GM19397 (cell line): ENCODE measurements at regions not wholly inside any gene's neighbourhood (a gene's known extent, or its start where the extent isn't known, plus 50 kb on each side); places are given as distances from the start of the nearest gene placed in this dataset.
"Not testable (repeated sequence)": the region's sequence is repeated elsewhere in the genome, so short reads cannot be mapped to it uniquely, and the experiment has no call there.

Experiments
- ATAC-seq: cut with Tn5 transposase; IDR thresholded peaks from one replicate; pipeline ENCODE4 v1.9.1; 2021; ENCODE audit warnings: mild to moderate bottlenecking, moderate library complexity; ENCODE audit not compliant: unreplicated experiment

DNA sequence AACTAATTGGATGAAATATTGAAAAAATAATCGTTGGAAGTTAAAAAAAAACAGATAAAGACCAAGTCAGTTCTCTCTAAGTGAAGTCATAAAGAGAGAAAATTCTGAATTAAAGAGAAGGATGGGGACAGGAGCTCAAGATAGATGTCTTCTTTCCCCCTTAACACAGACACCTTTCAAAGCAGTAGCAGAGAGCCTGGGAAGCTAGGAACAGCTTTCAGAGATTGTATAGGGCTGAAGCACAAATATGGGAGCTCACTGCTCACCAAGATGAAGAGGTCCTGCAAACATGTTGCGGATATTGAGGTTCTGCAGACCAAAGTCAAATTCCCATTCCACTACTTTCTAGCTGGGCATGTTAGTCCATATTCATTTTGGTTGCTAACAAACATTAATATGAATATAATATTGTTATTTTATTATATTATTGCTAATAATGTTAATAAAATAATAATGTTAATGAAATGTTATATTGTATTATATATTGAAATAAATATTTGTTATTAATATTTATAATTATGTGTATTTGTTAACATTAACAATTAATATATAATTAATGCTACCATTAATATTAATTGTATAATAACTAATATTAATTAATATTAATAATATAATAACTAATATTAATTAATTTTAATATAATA lies 319.1 kb downstream of the OXSM start:
- no peak for ATAC-seq

DNA sequence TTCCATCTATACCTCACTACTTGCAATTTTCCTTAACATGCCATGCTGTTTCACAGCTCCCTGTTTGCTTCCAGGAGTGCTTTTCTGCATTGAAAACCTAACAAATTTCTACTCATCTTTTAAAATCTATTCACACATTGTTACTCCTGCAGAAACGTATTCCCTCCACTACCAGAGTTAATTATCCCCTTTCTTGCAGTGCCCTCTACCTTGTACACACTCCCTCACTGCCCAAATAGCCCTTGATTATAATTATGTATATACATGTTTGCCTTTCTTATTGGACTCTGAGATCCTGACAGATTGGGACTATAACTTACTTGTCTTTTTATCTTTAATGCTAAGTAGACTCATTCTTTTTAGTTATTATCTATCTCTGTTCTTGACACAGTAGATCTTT lies 325.0 kb downstream of the OXSM start:
- ATAC-seq, result no peak

DNA sequence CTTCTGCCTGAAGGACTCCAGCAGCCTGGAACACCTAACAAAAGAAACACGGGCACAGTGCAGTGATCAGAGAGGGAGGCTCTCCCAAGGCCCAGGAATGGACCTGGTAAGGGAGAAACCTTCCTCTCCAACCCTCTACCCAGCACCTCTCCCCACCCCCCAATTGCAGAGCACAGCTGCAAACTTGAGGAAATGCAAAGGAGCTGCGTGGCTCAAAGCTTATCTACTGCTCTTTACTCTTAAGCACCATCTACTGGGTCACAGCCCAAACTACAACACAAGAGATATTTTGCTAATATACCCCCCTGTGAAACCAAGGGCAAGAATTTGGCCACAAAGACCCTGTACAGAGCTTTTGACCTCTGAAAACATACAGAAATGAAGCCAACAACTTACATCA lies 328.3 kb downstream of the OXSM start:
- ATAC-seq, result no peak

DNA sequence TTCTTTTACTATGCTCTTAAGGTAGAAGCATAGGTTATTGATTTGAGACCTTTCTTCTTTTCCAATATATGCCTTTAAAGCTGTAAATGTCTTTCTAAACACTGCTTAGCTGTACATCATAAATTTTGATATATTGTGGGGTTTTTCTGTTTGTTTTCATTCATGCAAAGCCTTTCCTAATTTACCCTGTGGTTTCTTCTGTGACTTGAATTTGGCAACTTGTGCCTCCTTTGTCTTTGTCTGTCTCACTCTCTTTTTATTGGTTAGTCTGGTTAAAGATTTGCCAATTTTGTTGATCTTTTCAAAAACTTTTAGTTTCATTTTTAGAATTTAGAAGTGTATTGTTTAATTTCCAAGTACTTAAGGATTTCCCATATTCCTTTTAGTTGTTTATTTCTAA lies 343.1 kb downstream of the OXSM start:
- ATAC-seq, result no peak

GRCh38 chr3:26141296-26141695 lies 351.4 kb downstream of the OXSM start:
- ATAC-seq, result no peak

DNA sequence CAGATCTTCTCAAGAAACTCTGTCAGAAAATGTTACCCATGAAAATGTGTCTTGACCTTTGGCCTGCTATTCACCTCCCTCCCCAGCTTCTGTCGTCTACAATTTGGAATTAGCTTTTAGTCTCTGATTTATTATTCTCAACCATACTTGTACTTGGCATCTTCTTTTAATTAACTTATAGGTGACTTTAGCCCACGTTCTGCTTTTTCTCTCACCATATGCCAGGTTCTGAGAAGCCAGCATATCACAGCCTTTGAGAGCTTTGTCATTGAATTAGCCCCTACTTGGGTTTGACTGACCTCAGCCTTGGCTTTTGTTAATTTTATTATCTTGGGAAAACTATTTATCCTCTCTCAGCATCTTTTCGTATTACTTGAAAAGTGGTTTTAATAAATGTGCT lies 355.9 kb downstream of the OXSM start:
- ATAC-seq, result no peak

- not testable (repeated sequence) for ATAC-seq
Measured at GRCh38 chr3:26157428-26157827, 367.5 kb downstream of the OXSM start.

- ATAC-seq, result no peak
Measured at GRCh38 chr3:26171006-26171405, 381.1 kb downstream of the OXSM start.

DNA sequence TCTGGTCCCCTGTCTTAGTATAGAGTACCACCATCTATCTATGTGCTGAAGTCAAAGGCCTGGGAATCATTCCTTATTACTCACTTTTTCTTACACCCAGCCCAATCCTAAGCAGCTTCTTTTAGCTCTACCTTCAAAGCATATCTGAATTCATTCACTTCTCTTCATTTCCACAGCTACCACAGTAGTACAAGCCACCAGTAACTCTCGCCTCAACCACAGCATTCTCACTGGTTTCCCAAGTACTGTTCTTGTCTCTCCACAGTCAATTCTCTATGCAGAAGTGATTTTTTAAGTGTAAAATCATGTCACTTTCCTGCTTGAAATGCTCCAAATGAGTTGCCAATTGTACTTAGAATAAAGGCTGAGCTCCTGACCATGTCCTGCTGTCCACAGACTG lies 401.7 kb downstream of the OXSM start:
- no peak for ATAC-seq

DNA sequence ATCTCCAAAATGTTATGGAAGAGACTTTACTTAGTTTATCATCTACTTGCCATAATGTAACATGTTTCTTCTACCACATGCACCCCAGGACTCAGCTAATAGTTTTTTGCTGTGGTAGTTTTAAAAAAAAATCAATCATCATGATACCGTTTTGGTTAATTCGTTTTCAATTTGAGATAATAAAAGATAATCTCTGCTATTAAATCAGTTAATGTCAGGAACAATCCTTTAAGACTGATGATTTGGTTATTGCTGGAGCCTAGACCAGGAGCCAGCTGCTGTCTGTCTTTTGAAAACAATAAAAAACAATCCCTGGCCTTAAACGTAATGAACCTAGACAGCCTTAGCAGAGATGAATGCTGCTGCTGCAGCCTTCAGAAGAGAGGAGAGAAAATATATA lies 403.7 kb downstream of the OXSM start:
- ATAC-seq, result no peak

DNA sequence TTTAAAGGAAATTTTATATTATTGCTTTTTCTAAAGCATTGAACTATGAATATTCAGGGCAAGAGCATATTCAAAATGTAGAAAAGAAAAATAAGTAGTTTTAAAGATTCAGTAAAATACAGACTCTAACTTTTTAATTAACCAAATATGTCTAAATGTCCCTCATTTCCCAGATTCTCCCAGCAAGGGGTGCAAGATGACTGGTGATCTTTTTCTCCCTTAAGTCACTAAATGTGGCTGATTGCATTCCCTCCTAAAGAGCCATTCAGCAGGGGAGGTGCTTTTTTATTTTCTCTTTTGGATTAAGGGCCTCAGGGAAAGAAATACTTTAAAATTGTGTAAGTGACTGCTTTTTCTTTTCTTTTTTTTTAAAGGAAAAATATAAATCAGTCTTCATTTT lies 406.9 kb downstream of the OXSM start:
- no peak for ATAC-seq

- ATAC-seq, result no peak
Measured at GRCh38 chr3:26198609-26199008, 408.7 kb downstream of the OXSM start.

DNA sequence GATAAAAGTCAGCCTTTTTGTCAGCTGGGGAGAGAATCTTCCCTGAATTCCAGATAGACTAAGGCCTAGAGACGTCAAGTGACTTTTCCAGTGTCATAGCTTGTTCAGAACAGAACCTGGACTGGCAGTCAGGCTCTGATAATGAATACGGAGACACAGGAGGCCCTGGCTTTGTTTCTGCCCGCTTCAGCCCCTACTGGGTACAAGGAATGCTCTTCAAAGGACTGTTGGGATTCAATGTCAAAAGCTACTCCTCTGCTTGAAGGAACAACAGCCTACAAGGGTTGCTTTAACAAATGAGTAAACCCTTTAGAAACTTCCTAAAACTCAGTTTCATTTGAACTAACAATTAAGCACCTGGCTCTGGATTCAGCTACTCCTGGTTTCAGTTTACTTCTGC lies 412.3 kb downstream of the OXSM start:
- ATAC-seq, result no peak

- ATAC-seq, result no peak
Measured at GRCh38 chr3:26205475-26205874, 415.6 kb downstream of the OXSM start.

DNA sequence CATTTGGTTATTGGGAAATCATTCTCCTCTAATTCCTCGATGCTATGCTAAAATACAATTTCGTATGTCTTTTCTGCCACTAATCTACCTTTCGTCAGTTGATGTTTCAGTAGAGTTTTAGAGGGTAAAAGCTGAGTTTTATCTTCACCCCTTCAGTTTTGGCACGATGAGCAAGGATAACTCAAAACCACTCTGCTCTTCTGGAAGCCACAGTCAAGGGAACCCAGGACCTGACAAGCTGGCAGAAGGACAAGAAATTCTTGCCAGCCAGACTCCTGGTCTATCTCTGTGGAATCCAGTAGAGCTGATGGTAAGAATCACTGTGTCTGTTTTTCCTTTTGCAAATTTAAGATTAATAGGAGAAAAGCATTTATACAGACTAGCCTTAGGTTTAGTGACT lies 414.4 kb upstream of the LRRC3B start:
- ATAC-seq, result no peak

GRCh38 chr3:26229801-26230200 lies 392.8 kb upstream of the LRRC3B start:
- no peak for ATAC-seq

DNA sequence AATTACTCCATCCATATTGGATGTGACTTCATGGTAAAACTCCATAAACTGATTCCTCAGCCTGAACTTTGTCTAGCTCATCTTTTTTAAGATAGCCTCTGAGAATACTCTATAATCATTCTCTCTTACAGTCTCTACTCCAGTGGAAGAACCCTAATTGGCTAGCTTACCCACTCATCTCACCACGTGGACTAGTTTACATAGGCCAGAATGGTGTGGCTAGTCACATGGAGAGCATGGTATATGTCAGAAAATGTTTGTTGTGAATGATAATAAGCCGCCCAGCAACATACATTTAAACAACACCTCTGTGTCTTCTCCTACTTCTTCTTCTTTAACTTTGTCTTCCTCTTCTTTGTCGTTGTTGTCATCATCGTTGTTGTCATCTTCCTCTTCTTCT lies 389.2 kb upstream of the LRRC3B start:
- ATAC-seq, result no peak

GRCh38 chr3:26236531-26236930 lies 386.0 kb upstream of the LRRC3B start:
- ATAC-seq, result no peak

DNA sequence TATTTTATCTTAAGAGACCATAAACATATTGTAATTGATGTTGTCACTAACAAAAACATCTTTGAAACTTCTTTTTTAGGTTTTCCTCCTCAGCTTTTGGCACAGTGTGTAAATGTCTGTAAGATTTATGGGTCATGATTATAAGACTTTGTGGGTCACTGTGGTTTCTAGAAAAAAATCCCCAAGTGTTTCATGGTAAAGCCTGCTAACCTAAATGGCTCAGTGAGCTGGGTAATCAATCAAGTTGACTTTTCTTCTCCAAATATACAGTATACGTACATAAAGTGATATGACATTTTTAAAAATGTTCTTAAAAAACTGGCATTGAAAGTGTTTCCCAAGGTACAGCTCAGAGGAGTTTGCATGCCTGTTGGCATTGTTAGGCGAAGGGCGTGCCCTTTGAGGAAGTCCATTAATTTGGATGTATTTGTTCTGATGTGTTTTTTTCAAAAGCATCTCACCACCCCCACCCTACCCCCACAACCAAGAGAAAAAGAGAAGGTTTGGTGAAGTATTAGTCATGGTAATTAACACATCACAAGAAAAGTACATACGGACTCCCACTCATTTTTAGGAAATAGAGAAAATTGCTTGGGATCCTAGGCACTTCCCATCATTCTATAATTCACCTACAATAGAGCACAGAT lies 385.4 kb upstream of the LRRC3B start:
- no peak for ATAC-seq

DNA sequence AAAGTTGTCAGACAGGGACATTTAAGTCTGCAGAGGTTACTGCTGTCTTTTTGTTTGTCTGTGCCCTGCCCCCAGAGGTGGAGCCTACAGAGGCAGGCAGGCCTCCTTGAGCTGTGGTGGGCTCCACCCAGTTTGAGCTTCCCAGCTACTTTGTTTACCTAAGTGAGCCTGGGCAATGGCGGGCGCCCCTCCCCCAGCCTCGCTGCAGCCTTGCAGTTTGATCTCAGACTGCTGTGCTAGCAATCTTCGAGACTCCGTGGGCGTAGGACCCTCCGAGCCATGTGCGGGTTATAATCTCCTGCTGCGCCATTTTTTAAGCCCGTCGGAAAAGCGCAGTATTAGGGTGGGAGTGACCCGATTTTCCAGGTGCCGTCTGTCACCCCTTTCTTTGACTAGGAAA lies 378.0 kb upstream of the LRRC3B start:
- ATAC-seq, result not testable (repeated sequence)

DNA sequence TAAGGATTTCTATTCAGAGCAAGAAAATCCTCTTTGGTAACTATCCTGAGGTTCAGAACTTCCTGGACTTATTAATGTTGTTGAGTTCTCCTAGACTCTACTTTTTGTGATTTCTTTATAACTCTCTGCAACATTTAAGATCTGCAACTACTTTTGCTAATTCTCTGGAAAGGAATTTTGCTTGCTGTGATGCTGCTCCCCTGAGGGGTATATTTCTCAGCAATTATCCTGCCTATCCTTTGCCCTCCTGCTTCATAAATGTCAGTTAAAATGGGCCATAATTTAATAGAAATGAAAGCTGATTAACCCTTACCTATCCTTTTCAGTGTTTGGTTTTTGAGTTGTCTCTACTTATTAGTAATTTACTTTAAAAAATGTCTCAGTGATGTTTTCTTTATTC lies 377.3 kb upstream of the LRRC3B start:
- ATAC-seq, result no peak

- no peak for ATAC-seq
Measured at GRCh38 chr3:26246901-26247300, 375.7 kb upstream of the LRRC3B start.

DNA sequence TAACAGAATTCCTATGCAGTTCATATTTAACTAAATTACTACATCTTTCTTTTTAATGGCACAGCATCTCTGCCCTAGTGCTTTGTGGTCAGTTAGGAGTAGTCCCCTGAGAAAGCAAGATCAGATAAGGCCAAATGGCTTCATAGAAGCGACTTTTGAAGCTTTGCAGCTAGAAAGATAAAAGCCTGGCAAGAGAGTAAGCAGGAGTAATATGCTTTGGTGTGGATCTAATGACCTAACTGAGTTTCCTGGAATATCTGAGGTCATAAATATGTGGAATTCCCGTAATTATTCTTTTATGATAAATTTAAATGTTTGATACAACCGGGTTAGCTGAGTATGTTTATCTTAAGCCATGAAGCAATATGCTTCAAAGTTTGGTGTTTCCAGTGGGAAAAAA lies 374.9 kb upstream of the LRRC3B start:
- ATAC-seq, result no peak
